H1 (cell line): ENCODE measurements at regions not wholly inside any gene's neighbourhood (a gene's known extent, or its start where the extent isn't known, plus 50 kb on each side); places are given as distances from the start of the nearest gene placed in this dataset.

Experiments
- CTCF ChIA-PET: fragments of 300-600 bp; sonication (Branson Sonifier 250); formaldehyde crosslinking; loops from one replicate; lab custom pipeline; 2021; ENCODE audit not compliant: partially characterized antibody; lab: Charles Lee
- POLR2A ChIA-PET: fragments of 300-600 bp; sonication (Branson Sonifier 250); formaldehyde crosslinking; loops from one replicate; lab custom pipeline; 2021; ENCODE audit warnings: inconsistent platforms; ENCODE audit not compliant: partially characterized antibody; lab: Charles Lee
- DNase-seq, 2 experiments: peaks; one replicate each; pipeline versions ENCODE4 v3.0.0 to v3.0.0-alpha.2; 2010 to 2022; ENCODE audit warnings: low spot score in 2 of 2, low read depth in 1 of 2, mixed read lengths in 1 of 2
- FAIRE-seq: peaks from 2 replicates; lab custom pipeline; 2011; peaks lifted over from hg19 to GRCh38; lab: Jason Lieb, UNC
- H2AFZ ChIP-seq: 2 replicates; pipeline ENCODE4 v1.8.1; 2012; ENCODE audit warnings: low read length, inconsistent platforms
- H2AK5ac ChIP-seq: 2 replicates; pipeline ENCODE4 v1.6.1; 2013; ENCODE audit warnings: low read depth, low read length
- H2BK120ac ChIP-seq: replicated peaks from 2 replicates; pipeline ENCODE3; 2013; ENCODE audit warnings: low read depth, low read length, inconsistent platforms
- H2BK12ac ChIP-seq: 2 replicates; pipeline ENCODE4 v1.6.1; 2013; ENCODE audit warnings: low read depth, low read length
- H2BK15ac ChIP-seq: 2 replicates; pipeline ENCODE4 v1.6.1; 2013; ENCODE audit warnings: low read length
- H2BK20ac ChIP-seq: 2 replicates; pipeline ENCODE4 v1.6.1; 2013; ENCODE audit warnings: low read length
- H2BK5ac ChIP-seq: 2 replicates; pipeline ENCODE4 v1.6.1; 2013; ENCODE audit warnings: low read depth, low read length
- H3K14ac ChIP-seq: 2 replicates; pipeline ENCODE4 v1.6.1; 2013; ENCODE audit warnings: inconsistent platforms; ENCODE audit not compliant: insufficient read length
- H3K18ac ChIP-seq: 2 replicates; pipeline ENCODE4 v1.6.1; 2013; ENCODE audit warnings: low read length; ENCODE audit errors: extremely low read depth
- H3K23ac ChIP-seq: 2 replicates; pipeline ENCODE4 v1.6.1; 2013; ENCODE audit warnings: inconsistent platforms; ENCODE audit not compliant: insufficient read length
- H3K23me2 ChIP-seq: 2 replicates; pipeline ENCODE4 v1.6.1; 2013; ENCODE audit warnings: low read depth, low read length
- H3K27ac ChIP-seq: 2 replicates; pipeline ENCODE4 v1.6.1; 2011; ENCODE audit warnings: low read depth, low read length, inconsistent platforms
- H3K27me3 ChIP-seq, 4 experiments: replicated peaks in 1 of 4; 1 replicate in 1 of 4; 2 replicates in 3 of 4; pipeline versions ENCODE4 v1.6.1 to v1.8.1; 2011 to 2013; ENCODE audit warnings: low read length in 3 of 4, mild to moderate bottlenecking in 3 of 4, inconsistent platforms in 2 of 4, mixed read lengths in 2 of 4, moderate library complexity in 1 of 4; ENCODE audit not compliant: control insufficient read depth in 3 of 4, insufficient read depth in 3 of 4; ENCODE audit errors: extremely low read depth in 1 of 4
- H3K36me3 ChIP-seq, 4 experiments: 2 replicates each; pipeline versions ENCODE4 v1.6.1 to v1.8.1; 2011 to 2013; ENCODE audit warnings: mild to moderate bottlenecking in 4 of 4, low read length in 3 of 4, moderate library complexity in 2 of 4, control low read depth in 1 of 4, inconsistent platforms in 1 of 4; ENCODE audit not compliant: insufficient read depth in 4 of 4, control insufficient read depth in 2 of 4
- H3K4ac ChIP-seq: replicated peaks from 2 replicates; pipeline ENCODE3; 2013; ENCODE audit warnings: low read length, low read depth, mixed read lengths, inconsistent platforms; ENCODE audit not compliant: insufficient read length
- H3K4me1 ChIP-seq, 4 experiments: replicated peaks in 1 of 4; 1 replicate in 1 of 4; 2 replicates in 3 of 4; pipeline versions ENCODE4 v1.6.1 to v1.8.1; 2011 to 2013; ENCODE audit warnings: low read length in 3 of 4, inconsistent platforms in 2 of 4, mixed read lengths in 1 of 4; ENCODE audit not compliant: insufficient read depth in 4 of 4, control insufficient read depth in 3 of 4
- H3K4me2 ChIP-seq, 2 experiments: 2 replicates each; pipeline versions ENCODE4 v1.6.1 to v1.8.1; 2011 to 2013; ENCODE audit warnings: low read depth in 2 of 2, low read length in 2 of 2, control low read depth in 1 of 2, inconsistent platforms in 1 of 2, mild to moderate bottlenecking in 1 of 2; ENCODE audit not compliant: insufficient read depth in 1 of 2
- H3K4me3 ChIP-seq, 4 experiments: fragments of 200-600, 300-600 bp in 1 of 4; sonication (generic), shearing (Covaris generic), sonication (Bioruptor Twin) in 1 of 4; 2 replicates each; pipeline versions ENCODE4 v1.5.1 to v1.8.1; 2011 to 2016; ENCODE audit warnings: low read length in 4 of 4, low read depth in 3 of 4, control low read depth in 2 of 4, inconsistent platforms in 2 of 4, mild to moderate bottlenecking in 2 of 4, mixed read lengths in 1 of 4, moderate library complexity in 1 of 4; ENCODE audit not compliant: insufficient read depth in 2 of 4; ENCODE audit errors: extremely low read depth in 1 of 4
- H3K56ac ChIP-seq: replicated peaks from 2 replicates; pipeline ENCODE3; 2013; ENCODE audit warnings: low read depth, mild to moderate bottlenecking, mixed read lengths, low read length, inconsistent platforms; ENCODE audit not compliant: insufficient read length
- H3K79me1 ChIP-seq: 2 replicates; pipeline ENCODE4 v1.6.1; 2013; ENCODE audit warnings: low read depth, low read length, control low read depth
- H3K79me2 ChIP-seq, 2 experiments: 2 replicates each; pipeline versions ENCODE4 v1.6.1 to v1.8.1; 2012 to 2013; ENCODE audit warnings: low read length in 2 of 2, mild to moderate bottlenecking in 2 of 2, inconsistent platforms in 1 of 2; ENCODE audit not compliant: insufficient read depth in 2 of 2, control insufficient read depth in 1 of 2
- H3K9ac ChIP-seq, 4 experiments: replicated peaks in 1 of 4; 1 replicate in 1 of 4; 2 replicates in 3 of 4; pipeline versions ENCODE4 v1.6.1 to v1.8.1; 2011 to 2013; ENCODE audit warnings: low read depth in 3 of 4, low read length in 3 of 4, control low read depth in 2 of 4, mild to moderate bottlenecking in 2 of 4, moderate library complexity in 2 of 4, inconsistent platforms in 1 of 4; ENCODE audit errors: extremely low read depth in 1 of 4
- H3K9me3 ChIP-seq, 2 experiments: 2 replicates each; pipeline versions ENCODE4 v1.6.1 to v1.8.1; 2012 to 2013; ENCODE audit warnings: mild to moderate bottlenecking in 2 of 2, moderate library complexity in 2 of 2, control low read depth in 1 of 2, inconsistent platforms in 1 of 2, low read depth in 1 of 2, low read length in 1 of 2, mixed read lengths in 1 of 2; ENCODE audit not compliant: insufficient read depth in 2 of 2
- H4K20me1 ChIP-seq, 2 experiments: replicated peaks in 1 of 2; 2 replicates each; pipeline versions ENCODE3 to v1.8.1; 2011 to 2013; ENCODE audit warnings: inconsistent platforms in 2 of 2, low read length in 2 of 2, mild to moderate bottlenecking in 1 of 2; ENCODE audit not compliant: insufficient read depth in 2 of 2, control insufficient read depth in 1 of 2
- H4K5ac ChIP-seq: 2 replicates; pipeline ENCODE4 v1.6.1; 2013; ENCODE audit warnings: low read length, low read depth, mixed read lengths, inconsistent platforms; ENCODE audit not compliant: insufficient read length
- H4K8ac ChIP-seq: 2 replicates; pipeline ENCODE4 v1.8.0; 2013; ENCODE audit warnings: mild to moderate bottlenecking, moderate library complexity, low read length, inconsistent platforms; ENCODE audit not compliant: insufficient read depth; ENCODE audit errors: extremely low read depth
- H4K91ac ChIP-seq: replicated peaks from 2 replicates; pipeline ENCODE3; 2013; ENCODE audit warnings: low read length, mixed read lengths, inconsistent platforms; ENCODE audit not compliant: insufficient read length
- BCL11A ChIP-seq, 2 experiments: IDR thresholded peaks; one replicate each; pipeline ENCODE4 v1.6.1; 2011; ENCODE audit warnings: low read depth in 2 of 2, low read length in 2 of 2, mild to moderate bottlenecking in 2 of 2
- CHD2 ChIP-seq: IDR thresholded peaks from 2 replicates; pipeline ENCODE4 v1.6.1; 2012; ENCODE audit warnings: low read length, improper control_type of control experiment
- JUN ChIP-seq: IDR thresholded peaks from 2 replicates; pipeline ENCODE4 v1.6.1; 2011; ENCODE audit warnings: low read depth, mild to moderate bottlenecking, improper control_type of control experiment, low read length
- KDM4A ChIP-seq: IDR thresholded peaks from one replicate; pipeline ENCODE4 v1.7.1; 2012; ENCODE audit warnings: low read depth, mild to moderate bottlenecking, moderate library complexity, low read length, inconsistent platforms; ENCODE audit not compliant: severe bottlenecking
- NANOG ChIP-seq: IDR thresholded peaks from 2 replicates; pipeline ENCODE4 v1.6.1; 2011; ENCODE audit warnings: low read length, low read depth, mild to moderate bottlenecking, inconsistent platforms; ENCODE audit not compliant: insufficient read depth, poor library complexity, severe bottlenecking
- POLR2A ChIP-seq, 2 experiments: IDR thresholded peaks; 1 replicate in 1 of 2; 2 replicates in 1 of 2; pipeline ENCODE4 v1.6.1; 2011; ENCODE audit warnings: low read depth in 2 of 2, low read length in 2 of 2, mild to moderate bottlenecking in 2 of 2; ENCODE audit errors: control extremely low read depth in 1 of 2
- POU5F1 ChIP-seq: IDR thresholded peaks from 2 replicates; pipeline ENCODE4 v1.6.1; 2011; ENCODE audit warnings: low read depth, mild to moderate bottlenecking, low read length, moderate library complexity
- RAD21 ChIP-seq, 2 experiments: IDR thresholded peaks in 1 of 2; conservative IDR thresholded peaks in 1 of 2; 2 replicates each; pipeline ENCODE4 v1.6.1; 2011; ENCODE audit warnings: low read depth in 2 of 2, low read length in 2 of 2, improper control_type of control experiment in 1 of 2, inconsistent platforms in 1 of 2, mild to moderate bottlenecking in 1 of 2, moderate library complexity in 1 of 2
- SIRT6 ChIP-seq: IDR thresholded peaks from one replicate; pipeline ENCODE4 v1.7.1; 2012; ENCODE audit warnings: low read length, inconsistent platforms
- SIX5 ChIP-seq: IDR thresholded peaks from 2 replicates; pipeline ENCODE4 v1.6.1; 2011; ENCODE audit warnings: mild to moderate bottlenecking, low read depth, low read length
- SRF ChIP-seq: IDR thresholded peaks from 2 replicates; pipeline ENCODE4 v1.6.1; 2011; ENCODE audit warnings: mild to moderate bottlenecking, low read depth, low read length, moderate library complexity
- TBP ChIP-seq: IDR thresholded peaks from 2 replicates; pipeline ENCODE4 v1.6.1; 2011; ENCODE audit warnings: low read depth, low read length, improper control_type of control experiment
- ZNF274 ChIP-seq: IDR thresholded peaks from 2 replicates; pipeline ENCODE4 v1.7.0; 2012; ENCODE audit warnings: low read length, borderline replicate concordance; ENCODE audit errors: extremely low read depth
- TF ChIP-seq, protein P1 (sequence below), 3 experiments: IDR thresholded peaks; 1 replicate in 2 of 3; 2 replicates in 1 of 3; pipeline versions ENCODE4 v1.5.1 to v1.6.1; 2011; ENCODE audit warnings: low read length in 3 of 3, mild to moderate bottlenecking in 3 of 3, inconsistent platforms in 2 of 3, low read depth in 1 of 3, moderate library complexity in 1 of 3; ENCODE audit not compliant: insufficient read depth in 1 of 3; ENCODE audit errors: control extremely low read depth in 1 of 3

DNA sequence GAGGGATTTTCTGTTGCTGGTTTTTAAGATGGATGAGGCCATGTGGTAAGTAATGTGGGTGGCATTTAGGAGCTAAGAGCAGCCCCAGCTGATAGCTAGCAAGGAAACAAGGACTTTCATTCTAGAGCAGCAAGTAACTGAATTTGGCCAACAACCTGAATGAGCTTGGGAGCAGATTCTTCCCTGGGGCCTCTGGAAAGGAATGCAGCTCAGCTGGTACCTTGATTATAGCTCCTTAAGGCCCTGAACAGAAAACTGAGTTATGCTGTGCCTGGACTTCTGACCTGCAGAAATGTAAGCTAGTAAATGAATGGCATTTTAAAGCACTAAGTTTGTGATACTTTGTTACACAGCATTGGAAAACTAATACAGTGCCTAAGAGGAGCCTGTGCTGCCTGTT lies 565.5 kb downstream of the PDCD6IP start:
- no peak overlapping the region for H4K91ac ChIP-seq
- H3K23ac ChIP-seq, result no peak overlapping the region
- no peak overlapping the region for H3K27ac ChIP-seq
- no peaks in the 10 kb centered on the region for H3K79me1 ChIP-seq
- no peak overlapping the region for H2BK5ac ChIP-seq
- no peaks in the 10 kb centered on the region for H3K36me3 ChIP-seq
- no peak overlapping the region for H3K4me2 ChIP-seq
- H3K4me3 ChIP-seq, result no peak overlapping the region
- H3K79me2 ChIP-seq, result no peaks in the 10 kb centered on the region
- no peak overlapping the region for H2BK120ac ChIP-seq
- CTCF ChIA-PET, result interaction anchor here (1.5 kb wide), 1 partner anchor 104 kb away, joined by 10 read pairs; no protein-coding TSS in a partner anchor
- H3K14ac ChIP-seq, result no peak overlapping the region
- no peak overlapping the region for H2BK15ac ChIP-seq
- H3K18ac ChIP-seq, result no peak overlapping the region
- no peaks in the 10 kb centered on the region for H4K20me1 ChIP-seq
- no peak overlapping the region for H4K8ac ChIP-seq
- POLR2A ChIA-PET, result no interaction called here
- DNase-seq (no peak), FAIRE-seq (no peak)
- no peak overlapping the region for H4K5ac ChIP-seq
- TF ChIP-seq ZNF274 (no peak), KDM4A (no peak), TBP (no peak), POU5F1 (no peak), SRF (no peak), BCL11A (IDR thresholded peaks at IDR 0.05; ENCODE audit: low read depth in 2 of 2, low read length in 2 of 2) (no peak), POLR2A (IDR thresholded peaks at IDR 0.05; ENCODE audit: control extremely low read depth in 1 of 2, low read depth in 2 of 2, low read length in 2 of 2) (no peak), JUN (no peak), SIRT6 (no peak), CHD2 (no peak), RAD21 (IDR thresholded peaks at IDR 0.05 in 1 of 2, conservative IDR thresholded peaks at IDR 0.05 in 1 of 2; ENCODE audit: low read depth in 2 of 2, low read length in 2 of 2) (no peak), SIX5 (no peak), NANOG (no peak)
- TF ChIP-seq, protein P1, sequence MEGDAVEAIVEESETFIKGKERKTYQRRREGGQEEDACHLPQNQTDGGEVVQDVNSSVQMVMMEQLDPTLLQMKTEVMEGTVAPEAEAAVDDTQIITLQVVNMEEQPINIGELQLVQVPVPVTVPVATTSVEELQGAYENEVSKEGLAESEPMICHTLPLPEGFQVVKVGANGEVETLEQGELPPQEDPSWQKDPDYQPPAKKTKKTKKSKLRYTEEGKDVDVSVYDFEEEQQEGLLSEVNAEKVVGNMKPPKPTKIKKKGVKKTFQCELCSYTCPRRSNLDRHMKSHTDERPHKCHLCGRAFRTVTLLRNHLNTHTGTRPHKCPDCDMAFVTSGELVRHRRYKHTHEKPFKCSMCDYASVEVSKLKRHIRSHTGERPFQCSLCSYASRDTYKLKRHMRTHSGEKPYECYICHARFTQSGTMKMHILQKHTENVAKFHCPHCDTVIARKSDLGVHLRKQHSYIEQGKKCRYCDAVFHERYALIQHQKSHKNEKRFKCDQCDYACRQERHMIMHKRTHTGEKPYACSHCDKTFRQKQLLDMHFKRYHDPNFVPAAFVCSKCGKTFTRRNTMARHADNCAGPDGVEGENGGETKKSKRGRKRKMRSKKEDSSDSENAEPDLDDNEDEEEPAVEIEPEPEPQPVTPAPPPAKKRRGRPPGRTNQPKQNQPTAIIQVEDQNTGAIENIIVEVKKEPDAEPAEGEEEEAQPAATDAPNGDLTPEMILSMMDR (IDR thresholded peaks at IDR 0.05; ENCODE audit: control extremely low read depth in 1 of 3, insufficient read depth in 1 of 3, low read depth in 1 of 3, low read length in 3 of 3), result no peak
- no peak overlapping the region for H2BK12ac ChIP-seq
- H3K4me1 ChIP-seq, result peaks cover 0 to 4% (median 2%) of the 10 kb centered on the region in 4 experiments; a peak in 2 of 7 replicates
- no peak overlapping the region for H2AFZ ChIP-seq
- no peak overlapping the region for H3K4ac ChIP-seq
- no peak overlapping the region for H2AK5ac ChIP-seq
- no peak overlapping the region for H3K9ac ChIP-seq
- no peaks in the 10 kb centered on the region; the same call in 1 of the 2 replicates for H3K23me2 ChIP-seq
- H3K9me3 ChIP-seq, result no peaks in the 10 kb centered on the region
- H2BK20ac ChIP-seq, result no peak overlapping the region
- H3K27me3 ChIP-seq, result no peaks in the 10 kb centered on the region
- H3K56ac ChIP-seq, result no peak overlapping the region
